GM19395 (cell line): ENCODE measurements at regions not wholly inside any gene's neighbourhood (a gene's known extent, or its start where the extent isn't known, plus 50 kb on each side); places are given as distances from the start of the nearest gene placed in this dataset.

Source experiments
- ATAC-seq: cut with Tn5 transposase; IDR thresholded peaks from one replicate; pipeline ENCODE4 v1.9.1; 2021; ENCODE audit warnings: mild to moderate bottlenecking, moderate library complexity; ENCODE audit not compliant: unreplicated experiment

- ATAC-seq = no peak
Observed at GRCh38 chr6:122524056-122524455, 52.4 kb upstream of the SERINC1 start.

DNA sequence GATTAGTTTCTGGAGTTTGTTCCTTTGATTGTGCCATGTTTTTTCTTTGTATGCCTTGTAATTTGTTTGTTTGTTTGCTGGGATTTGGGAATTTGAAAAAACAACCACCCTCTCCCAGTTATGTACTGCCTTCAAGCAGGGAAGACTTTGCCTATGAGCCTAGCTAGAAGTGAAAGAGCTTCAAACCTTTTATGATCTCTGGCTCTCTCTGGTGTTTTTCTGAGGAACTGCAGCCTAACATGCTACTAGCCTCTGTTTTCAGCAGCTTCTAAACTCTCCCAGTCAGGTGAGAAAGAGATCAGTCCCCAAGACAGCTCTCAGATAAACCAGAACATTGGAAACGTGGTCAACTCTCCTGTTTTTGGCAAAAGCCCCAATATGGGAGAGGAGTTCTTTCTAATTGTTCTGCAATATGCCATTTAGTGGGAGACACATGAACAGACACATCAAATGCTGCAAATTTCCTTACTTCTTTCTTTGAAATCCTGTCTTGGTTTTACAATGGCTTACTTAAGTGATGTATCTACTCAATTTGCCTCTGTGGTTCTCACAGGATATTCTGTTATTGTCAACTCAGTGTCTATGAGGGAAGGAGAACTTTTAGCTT, 58.9 kb upstream of the SERINC1 start:
- peak; percentile 98 for ATAC-seq

- no peak for ATAC-seq
Observed at GRCh38 chr6:122548281-122548680, 61.9 kb upstream of the PKIB start.

- ATAC-seq = no peak
Observed at GRCh38 chr6:122548820-122549219, 61.4 kb upstream of the PKIB start.

DNA sequence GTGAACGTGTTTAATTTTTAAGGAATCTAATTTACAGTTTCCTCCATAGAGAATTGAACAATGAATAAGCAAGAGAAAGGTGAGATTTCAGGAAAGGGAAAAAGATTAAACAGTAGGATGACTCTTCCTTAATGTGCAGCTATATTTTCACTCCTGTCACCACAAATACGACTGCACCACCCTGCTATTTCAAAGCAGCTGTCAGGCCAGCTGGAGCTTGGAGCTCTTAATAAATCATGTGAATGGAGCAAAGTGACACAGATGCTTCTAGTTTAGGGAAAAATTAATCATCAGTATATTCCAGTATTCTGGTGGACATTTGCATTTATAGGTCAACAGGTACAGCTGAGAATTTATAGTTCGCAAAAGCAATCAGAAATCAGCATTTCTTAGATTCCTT, 56.5 kb upstream of the PKIB start:
- no peak for ATAC-seq

GRCh38 chr6:122555561-122555960, 54.6 kb upstream of the PKIB start:
- ATAC-seq = no peak

GRCh38 chr6:122558080-122558479, 52.1 kb upstream of the PKIB start:
- no peak for ATAC-seq
